GM12875 (cell line): ENCODE measurements at regions not wholly inside any gene's neighbourhood (a gene's known extent, or its start where the extent isn't known, plus 50 kb on each side); places are given as distances from the start of the nearest gene placed in this dataset.

Source experiments
- H3K4me3 ChIP-seq: one replicate; pipeline ENCODE4 v1.5.1; 2011; ENCODE audit warnings: low read depth, low read length, control low read depth
- CTCF ChIP-seq: IDR thresholded peaks from 2 replicates; pipeline ENCODE4 v1.5.1; 2011; ENCODE audit warnings: low read depth, mild to moderate bottlenecking, control low read depth, inconsistent platforms, low read length, moderate library complexity, borderline replicate concordance; ENCODE audit not compliant: insufficient read depth

- TF ChIP-seq CTCF = no peak
- no peak overlapping the region for H3K4me3 ChIP-seq
These were observed 300.2 kb downstream of the LPIN1 start for GRCh38 chr2:12046641-12047040.

DNA sequence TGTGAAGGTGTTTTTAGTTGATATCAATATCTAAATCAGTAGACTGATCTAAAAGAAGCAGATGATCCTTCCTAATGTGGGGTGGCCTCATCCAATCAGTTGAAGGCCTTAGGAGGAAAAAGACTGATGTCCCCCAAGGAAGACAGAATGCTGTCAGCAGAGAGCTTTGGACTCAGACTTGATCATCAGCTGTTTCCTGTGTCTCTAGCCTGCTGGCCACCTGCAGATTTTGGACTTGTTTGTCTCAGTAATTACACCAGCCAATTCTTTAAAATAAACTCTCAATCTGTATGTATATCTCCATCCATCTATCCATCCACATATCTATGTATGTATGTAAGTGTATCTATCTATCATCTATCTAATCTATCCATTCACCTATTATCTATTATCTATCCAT lies 301.3 kb downstream of the LPIN1 start:
- no peak overlapping the region for H3K4me3 ChIP-seq
- no peak for TF ChIP-seq CTCF

GRCh38 chr2:12048550-12048949 lies 302.1 kb downstream of the LPIN1 start:
- H3K4me3 ChIP-seq = no peak overlapping the region
- TF ChIP-seq CTCF = peak; percentile 77

- no peak overlapping the region for H3K4me3 ChIP-seq
- no peak for TF ChIP-seq CTCF
These were observed 304.0 kb downstream of the LPIN1 start for GRCh38 chr2:12050396-12050795.

DNA sequence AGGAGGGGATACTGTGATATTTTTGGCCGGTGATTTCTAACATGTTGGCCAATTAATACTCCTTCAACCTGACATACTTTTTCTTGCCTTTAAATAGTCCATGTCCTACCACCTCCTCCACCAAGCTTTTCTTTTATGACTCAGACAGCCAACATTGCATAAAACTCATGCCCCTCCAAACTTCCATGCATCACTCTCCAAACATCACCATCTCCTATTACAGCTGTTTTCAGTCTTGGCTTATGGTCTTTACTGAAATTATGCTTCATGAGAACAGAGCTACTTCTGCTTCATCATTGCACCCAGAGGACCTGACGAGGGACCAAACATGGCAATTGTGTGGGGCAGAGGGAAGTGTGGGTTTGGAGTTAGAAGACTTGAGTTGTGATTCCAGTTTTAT lies 305.4 kb downstream of the LPIN1 start:
- no peak overlapping the region for H3K4me3 ChIP-seq
- no peak for TF ChIP-seq CTCF

DNA sequence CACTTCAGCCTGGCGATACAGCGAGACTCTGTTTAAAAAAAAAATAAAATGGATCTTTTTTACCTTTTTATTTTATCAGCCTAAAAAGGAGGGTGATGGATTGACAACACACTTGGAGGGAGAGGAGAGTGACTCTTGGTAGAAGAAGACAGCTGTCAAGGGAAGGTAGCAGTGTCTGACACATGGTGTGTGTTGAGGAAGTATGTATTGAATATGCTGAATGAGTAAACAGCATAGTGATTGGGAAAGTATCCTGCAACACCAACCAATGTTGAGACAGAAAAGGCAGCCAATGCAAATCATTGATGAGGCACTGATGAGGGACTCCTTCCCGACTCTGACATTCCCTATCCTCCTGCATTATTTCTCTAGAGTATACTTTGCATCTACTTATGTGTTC lies 306.4 kb downstream of the LPIN1 start:
- H3K4me3 ChIP-seq = no peak overlapping the region
- no peak for TF ChIP-seq CTCF

DNA sequence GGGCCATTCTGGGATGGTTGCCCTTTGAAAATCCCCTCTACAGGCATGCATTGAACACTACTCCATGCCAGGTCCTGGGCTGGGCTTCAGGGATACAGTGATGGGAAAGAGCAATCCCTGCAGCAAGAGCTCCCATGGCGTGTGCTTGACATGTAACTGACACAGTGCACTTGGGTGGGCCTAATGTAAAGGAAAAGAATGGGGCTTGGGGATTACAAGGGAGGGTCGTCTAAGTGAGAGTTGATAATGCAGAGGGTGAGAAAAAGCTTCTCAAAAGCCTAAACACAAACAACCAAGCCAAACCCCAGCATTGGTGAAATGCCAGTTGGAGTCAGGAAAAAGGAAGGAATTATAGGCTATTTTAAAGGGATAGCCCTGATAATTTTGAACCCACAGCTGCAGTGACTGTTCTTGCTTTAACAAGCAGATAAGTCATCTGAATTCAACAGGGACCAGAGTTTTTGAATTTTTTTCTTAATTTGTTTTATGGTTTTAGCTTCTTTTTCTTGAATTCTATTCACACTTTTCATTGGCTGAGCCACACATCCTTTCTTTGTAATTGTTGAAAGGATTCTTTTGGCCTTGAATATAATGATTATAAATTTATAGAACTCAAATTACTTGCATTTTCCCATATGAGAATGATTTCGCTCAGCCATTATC lies 308.7 kb downstream of the LPIN1 start:
- no peak for TF ChIP-seq CTCF
- no peak overlapping the region for H3K4me3 ChIP-seq
